HK-2 (cell line): ENCODE measurements at regions not wholly inside any gene's neighbourhood (a gene's known extent, or its start where the extent isn't known, plus 50 kb on each side); places are given as distances from the start of the nearest gene placed in this dataset.

Experiments used
- DNase-seq: peaks from one replicate; pipeline ENCODE4 v3.0.0-alpha.2; 2018; ENCODE audit not compliant: unreplicated experiment

DNA sequence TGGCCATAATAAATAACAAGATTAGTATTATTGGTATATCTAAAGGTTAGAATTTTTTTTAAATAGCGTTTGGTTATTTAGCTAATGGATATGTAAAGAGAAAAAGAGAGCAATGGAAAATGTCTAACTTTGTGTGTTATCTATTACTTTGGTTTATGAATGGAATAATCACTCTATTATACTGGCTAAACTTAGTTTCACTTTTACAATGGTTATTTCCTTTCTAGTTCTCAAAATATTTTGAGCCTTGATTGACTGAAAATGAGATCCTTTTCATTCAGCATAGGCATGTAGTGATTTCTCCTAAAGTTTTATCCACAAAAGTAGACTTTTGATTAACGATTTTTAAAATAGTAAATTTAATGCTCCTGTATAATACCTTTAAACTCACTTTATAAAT lies 51.6 kb upstream of the MLIP start:
- DNase-seq: no peak

DNA sequence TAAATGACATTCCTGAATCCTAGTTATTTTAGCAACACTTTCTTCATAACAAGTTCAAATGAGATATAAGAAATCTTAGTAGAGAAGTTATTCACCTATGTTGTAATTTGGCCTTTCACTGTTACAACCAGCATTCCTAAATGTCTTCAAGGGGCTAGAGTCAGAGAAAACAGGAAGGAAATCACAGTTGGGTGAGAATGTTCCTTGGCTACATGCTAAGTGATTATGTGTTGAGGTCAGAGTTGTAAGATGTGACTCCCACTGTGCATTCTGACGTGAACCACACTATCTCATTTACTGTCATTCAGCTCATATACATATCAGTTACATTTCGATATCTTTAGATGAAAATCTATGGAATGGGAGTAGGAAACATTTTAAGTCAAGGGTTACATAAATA lies 51.0 kb upstream of the MLIP start:
- no peak for DNase-seq
